Upper lobe of left lung (tissue), 4 donors: ENCODE measurements at regions not wholly inside any gene's neighbourhood (a gene's known extent, or its start where the extent isn't known, plus 50 kb on each side); places are given as distances from the start of the nearest gene placed in this dataset.

ENCODE experiments used
- POLR2A ChIP-seq, 4 donors: fragments of 450-650 bp; IDR thresholded peaks; one replicate each; pipeline ENCODE4 v1.5.1; 2016 to 2017; ENCODE audit warnings: antibody characterized with exemption in 4 of 4, mild to moderate bottlenecking in 2 of 4
- POLR2AphosphoS5 ChIP-seq, 2 donors: sonication (generic); formaldehyde crosslinking; IDR thresholded peaks; one replicate each; pipeline ENCODE4 v1.5.1; 2017; ENCODE audit warnings: antibody characterized with exemption in 2 of 2
- TF ChIP-seq, protein P1 (sequence below), 6 experiments: fragments of 450-650 bp in 4 of 6; fragments of 200-600 bp in 2 of 6; sonication (generic) in 2 of 6; IDR thresholded peaks; one replicate each; pipeline ENCODE4 v1.5.1; 2016 to 2019; ENCODE audit warnings: antibody characterized with exemption in 6 of 6

DNA sequence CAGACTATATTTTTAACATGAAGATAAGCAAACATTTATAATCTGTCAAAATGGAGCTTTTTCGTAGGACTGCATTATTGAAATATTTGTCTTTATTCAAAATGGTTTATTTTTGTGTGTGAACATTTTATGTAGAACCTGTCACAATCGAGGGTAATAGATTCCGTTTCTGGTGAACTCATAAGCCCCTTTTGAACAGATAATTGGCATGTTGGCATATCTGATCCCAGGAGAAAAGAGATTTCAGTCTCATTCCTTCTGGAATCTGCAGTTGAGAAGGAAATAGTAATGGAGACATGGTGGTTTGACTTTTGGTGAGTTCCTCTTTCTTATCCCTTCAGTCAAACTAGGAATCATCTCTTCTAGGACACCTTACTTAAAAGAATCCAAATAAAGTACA is 427.9 kb upstream of the B3GALT2 start:
- TF ChIP-seq POLR2A (IDR thresholded peaks at IDR 0.05) (no peak), POLR2AphosphoS5 (IDR thresholded peaks at IDR 0.05) (no peak)
- TF ChIP-seq, protein P1, sequence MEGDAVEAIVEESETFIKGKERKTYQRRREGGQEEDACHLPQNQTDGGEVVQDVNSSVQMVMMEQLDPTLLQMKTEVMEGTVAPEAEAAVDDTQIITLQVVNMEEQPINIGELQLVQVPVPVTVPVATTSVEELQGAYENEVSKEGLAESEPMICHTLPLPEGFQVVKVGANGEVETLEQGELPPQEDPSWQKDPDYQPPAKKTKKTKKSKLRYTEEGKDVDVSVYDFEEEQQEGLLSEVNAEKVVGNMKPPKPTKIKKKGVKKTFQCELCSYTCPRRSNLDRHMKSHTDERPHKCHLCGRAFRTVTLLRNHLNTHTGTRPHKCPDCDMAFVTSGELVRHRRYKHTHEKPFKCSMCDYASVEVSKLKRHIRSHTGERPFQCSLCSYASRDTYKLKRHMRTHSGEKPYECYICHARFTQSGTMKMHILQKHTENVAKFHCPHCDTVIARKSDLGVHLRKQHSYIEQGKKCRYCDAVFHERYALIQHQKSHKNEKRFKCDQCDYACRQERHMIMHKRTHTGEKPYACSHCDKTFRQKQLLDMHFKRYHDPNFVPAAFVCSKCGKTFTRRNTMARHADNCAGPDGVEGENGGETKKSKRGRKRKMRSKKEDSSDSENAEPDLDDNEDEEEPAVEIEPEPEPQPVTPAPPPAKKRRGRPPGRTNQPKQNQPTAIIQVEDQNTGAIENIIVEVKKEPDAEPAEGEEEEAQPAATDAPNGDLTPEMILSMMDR (IDR thresholded peaks at IDR 0.05): no peak
